ENCODE measurements at regions not wholly inside any gene's neighbourhood (a gene's known extent, or its start where the extent isn't known, plus 50 kb on each side); places are given as distances from the start of the nearest gene placed in this dataset.
"Not testable (repeated sequence)": the region's sequence is repeated elsewhere in the genome, so short reads cannot be mapped to it uniquely, and the experiment has no call there.

DNA sequence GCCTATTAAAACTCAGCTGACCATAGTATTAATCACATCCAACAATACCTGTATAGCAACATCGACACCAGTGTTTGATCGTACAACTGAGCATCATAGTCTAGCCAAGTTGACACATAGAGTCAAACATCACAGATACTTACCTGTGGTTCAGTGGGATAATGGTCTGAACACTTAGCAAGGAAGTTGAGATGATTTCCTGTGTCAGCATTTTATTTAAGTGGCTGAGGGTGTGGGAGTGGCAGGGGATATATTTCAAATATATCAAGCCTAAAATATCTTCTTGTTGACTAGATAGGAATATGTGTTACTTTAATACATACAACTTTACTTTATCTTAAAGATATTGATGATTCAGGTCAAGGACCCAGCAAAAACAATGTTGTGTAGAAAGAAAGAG lies 1038.6 kb downstream of the TSN start:
- no peaks in the 10 kb centered on the region for H3K4me1 ChIP-seq
- no peaks in the 10 kb centered on the region for H3K36me3 ChIP-seq (replicated peaks)
- no peaks in the 10 kb centered on the region for H3K9me3 ChIP-seq
- no peak overlapping the region for H3K4me3 ChIP-seq
- in situ Hi-C loops (cut with MboI; ENCODE audit: low sequenced_read_pairs) = no loop called here
- no peak for DNase-seq (ENCODE audit: low spot score in 2 of 2)
- H3K27me3 ChIP-seq (ENCODE audit: low read depth) = no peaks in the 10 kb centered on the region

DNA sequence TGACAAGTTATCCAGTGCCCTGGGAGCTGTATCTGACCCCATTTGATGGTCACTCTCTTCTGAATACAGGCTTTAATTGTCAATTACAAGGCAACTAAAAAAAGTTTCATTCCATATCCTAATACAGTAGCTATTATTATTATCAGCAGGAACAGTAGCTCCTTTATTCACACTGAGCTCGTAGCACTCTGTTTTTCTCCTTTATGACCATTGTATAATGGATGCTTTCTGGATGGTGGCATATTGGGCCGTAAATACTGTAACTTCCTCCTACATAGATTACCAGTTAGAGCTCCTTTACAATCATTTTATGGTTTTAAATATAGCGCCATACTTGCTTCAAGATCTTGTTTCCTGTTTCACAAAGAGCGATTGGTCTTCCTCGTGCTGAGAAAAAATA lies 1040.3 kb downstream of the TSN start:
- no peaks in the 10 kb centered on the region for H3K4me1 ChIP-seq
- DNase-seq (ENCODE audit: low spot score in 2 of 2) = no peak
- no peaks in the 10 kb centered on the region for H3K27me3 ChIP-seq (ENCODE audit: low read depth)
- no peaks in the 10 kb centered on the region for H3K9me3 ChIP-seq
- no peak overlapping the region for H3K4me3 ChIP-seq
- in situ Hi-C loops (cut with MboI; ENCODE audit: low sequenced_read_pairs) = no loop called here
- no peaks in the 10 kb centered on the region for H3K36me3 ChIP-seq (replicated peaks)

DNA sequence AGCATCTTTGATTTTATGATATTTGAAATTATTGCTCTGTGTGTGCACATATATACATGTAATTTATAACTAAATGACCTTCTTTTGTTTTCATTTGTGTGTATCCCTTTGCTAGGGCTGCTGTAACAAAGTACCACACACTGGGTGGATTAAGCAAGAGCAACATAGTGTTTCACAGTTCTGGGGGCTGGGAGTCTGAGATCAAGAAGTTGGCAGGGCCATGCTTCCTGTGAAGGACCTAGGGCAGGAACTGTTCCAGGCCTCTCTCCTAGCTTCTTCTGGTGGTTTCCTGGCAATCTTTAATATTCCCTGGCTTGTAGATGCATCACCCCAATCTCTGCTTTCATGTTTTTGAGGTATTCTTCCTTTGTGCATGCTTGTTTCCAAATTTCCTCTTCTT lies 1043.9 kb downstream of the TSN start:
- in situ Hi-C loops (cut with MboI; ENCODE audit: low sequenced_read_pairs) = no loop called here
- H3K4me3 ChIP-seq = no peak overlapping the region
- DNase-seq (ENCODE audit: low spot score in 2 of 2) = no peak
- no peaks in the 10 kb centered on the region for H3K27me3 ChIP-seq (ENCODE audit: low read depth)
- H3K36me3 ChIP-seq (replicated peaks) = no peaks in the 10 kb centered on the region
- H3K9me3 ChIP-seq = no peaks in the 10 kb centered on the region
- H3K4me1 ChIP-seq = no peaks in the 10 kb centered on the region

DNA sequence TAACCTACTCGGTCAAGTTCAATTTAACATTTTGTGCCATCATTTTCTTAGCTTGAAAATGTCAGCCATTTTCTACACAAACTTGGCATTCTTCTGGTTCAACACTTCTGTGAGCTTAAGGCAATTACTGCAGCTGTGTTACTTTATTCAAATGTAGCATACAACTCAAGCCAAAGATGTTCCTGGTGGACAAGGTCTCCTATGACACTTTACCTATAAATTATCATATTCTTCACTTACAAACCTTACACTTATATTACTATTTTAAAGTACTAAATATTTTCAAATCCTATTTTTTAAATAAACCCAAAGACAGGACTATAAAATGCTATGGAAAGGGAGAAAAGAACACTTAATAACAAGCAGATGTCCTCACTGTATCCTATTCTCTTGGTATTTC lies 1045.3 kb downstream of the TSN start:
- in situ Hi-C loops (cut with MboI; ENCODE audit: low sequenced_read_pairs) = no loop called here
- no peak overlapping the region for H3K4me3 ChIP-seq
- no peaks in the 10 kb centered on the region for H3K27me3 ChIP-seq (ENCODE audit: low read depth)
- no peak for DNase-seq (ENCODE audit: low spot score in 2 of 2)
- H3K36me3 ChIP-seq (replicated peaks) = no peaks in the 10 kb centered on the region
- no peaks in the 10 kb centered on the region for H3K4me1 ChIP-seq
- H3K9me3 ChIP-seq = no peaks in the 10 kb centered on the region

DNA sequence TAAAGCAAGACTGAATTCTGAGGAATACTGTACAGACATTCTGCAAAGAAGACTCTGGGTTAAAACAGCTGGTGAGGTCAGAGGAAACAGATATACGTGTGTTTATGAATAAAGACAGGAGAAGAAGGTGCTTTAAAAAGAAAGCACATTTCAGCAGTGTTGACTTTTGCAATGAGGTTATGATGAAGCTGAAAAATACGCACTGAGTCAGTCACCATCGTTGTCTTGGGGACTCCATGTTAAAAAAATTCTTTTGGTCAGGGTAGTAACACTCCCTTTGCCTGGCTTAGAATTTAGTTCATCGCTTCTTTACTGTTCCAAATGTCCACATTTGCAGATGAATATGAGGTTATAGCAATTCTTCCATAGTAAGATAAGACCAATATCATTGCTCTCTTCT lies 1049.0 kb downstream of the TSN start:
- Histone ChIP-seq H3K4me1 (no peaks in the 10 kb centered on the region), H3K27me3 (ENCODE audit: low read depth) (no peaks in the 10 kb centered on the region), H3K9me3 (no peaks in the 10 kb centered on the region), H3K4me3 (no peak overlapping the region), H3K36me3 (replicated peaks) (no peaks in the 10 kb centered on the region)
- in situ Hi-C loops (cut with MboI; ENCODE audit: low sequenced_read_pairs) = no loop called here
- DNase-seq (ENCODE audit: low spot score in 2 of 2) = no peak

DNA sequence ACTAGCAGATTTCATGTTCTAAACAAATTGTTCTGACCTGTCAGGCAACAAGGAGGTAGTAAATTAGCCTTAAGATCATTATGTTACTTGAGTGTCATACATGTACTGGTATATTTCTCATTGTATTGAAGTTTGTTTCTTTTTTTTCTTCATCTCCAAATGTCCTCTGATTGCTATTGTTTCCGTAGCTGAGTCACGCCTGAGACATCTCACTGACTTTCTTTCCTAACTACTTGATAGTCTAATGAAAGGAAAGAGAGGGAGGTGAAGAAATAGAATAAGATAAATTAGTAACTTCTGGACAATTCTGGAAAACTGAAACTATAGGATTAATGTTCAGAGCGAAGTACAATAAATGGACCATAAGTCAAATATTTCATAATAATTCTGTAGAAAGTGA lies 1049.9 kb downstream of the TSN start:
- in situ Hi-C loops (cut with MboI; ENCODE audit: low sequenced_read_pairs) = no loop called here
- Histone ChIP-seq H3K36me3 (replicated peaks) (no peaks in the 10 kb centered on the region), H3K4me1 (no peaks in the 10 kb centered on the region), H3K4me3 (no peak overlapping the region), H3K27me3 (ENCODE audit: low read depth) (no peaks in the 10 kb centered on the region), H3K9me3 (no peaks in the 10 kb centered on the region)
- no peak for DNase-seq (ENCODE audit: low spot score in 2 of 2)

DNA sequence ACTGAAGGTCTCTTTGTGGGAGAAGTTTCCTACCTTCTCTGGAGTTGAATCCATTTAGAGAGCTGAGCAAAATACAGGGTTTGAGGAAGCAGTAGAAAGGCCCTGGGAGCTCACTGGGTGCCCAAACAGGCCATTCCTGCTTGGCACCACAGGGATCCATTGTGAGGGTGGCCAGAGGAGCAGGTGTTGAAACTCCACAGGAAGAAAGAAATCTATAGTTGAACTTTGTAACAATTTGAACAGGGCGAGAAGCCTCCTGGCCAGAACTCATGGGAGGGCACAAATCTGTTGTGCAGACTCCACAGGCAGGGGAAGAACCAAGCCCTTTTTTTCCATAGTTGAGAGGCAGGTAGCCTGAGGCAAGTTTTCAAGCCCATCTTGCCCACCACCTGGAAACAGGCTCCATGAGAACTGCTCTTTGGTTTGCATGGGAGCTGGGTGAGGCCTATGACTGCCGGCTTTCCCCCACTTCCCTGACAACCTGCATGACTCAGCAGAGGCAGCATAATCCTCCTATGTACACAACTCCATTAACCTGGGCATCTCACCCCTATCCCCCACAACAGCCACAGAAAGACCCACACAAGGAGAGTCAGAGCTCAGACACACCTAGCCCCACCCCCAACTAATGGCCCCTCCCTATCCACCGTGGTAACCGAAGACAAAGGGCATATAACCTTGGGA lies 1053.0 kb downstream of the TSN start:
- Histone ChIP-seq H3K27me3 (ENCODE audit: low read depth) (no peaks in the 10 kb centered on the region), H3K4me3 (no peak overlapping the region), H3K9me3 (no peaks in the 10 kb centered on the region), H3K36me3 (replicated peaks) (no peaks in the 10 kb centered on the region), H3K4me1 (no peaks in the 10 kb centered on the region)
- DNase-seq (ENCODE audit: low spot score in 2 of 2) = no peak
- in situ Hi-C loops (cut with MboI; ENCODE audit: low sequenced_read_pairs) = no loop called here

DNA sequence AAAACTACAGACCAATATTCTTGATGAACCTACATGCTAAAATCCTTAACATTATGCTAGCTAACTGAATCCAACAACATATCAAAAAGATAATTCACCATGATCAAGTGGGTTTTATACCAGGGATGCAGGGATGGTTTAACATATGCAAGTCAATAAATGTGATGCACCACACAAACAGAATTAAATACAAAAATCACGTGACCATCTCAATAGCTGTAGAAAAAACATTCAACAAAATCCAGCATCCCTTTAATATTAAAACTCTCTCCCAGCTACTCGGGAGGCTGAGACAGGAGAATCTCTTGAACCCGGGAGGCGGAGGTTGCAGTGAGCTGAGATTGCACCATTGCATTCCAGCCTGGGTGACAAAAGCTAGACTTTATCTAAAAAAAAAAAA lies 1056.8 kb downstream of the TSN start:
- in situ Hi-C loops (cut with MboI; ENCODE audit: low sequenced_read_pairs); H3K9me3 ChIP-seq; H3K27me3 ChIP-seq (ENCODE audit: low read depth); H3K4me1 ChIP-seq; H3K36me3 ChIP-seq (replicated peaks); H3K4me3 ChIP-seq; DNase-seq (ENCODE audit: low spot score in 2 of 2): not testable (repeated sequence)

DNA sequence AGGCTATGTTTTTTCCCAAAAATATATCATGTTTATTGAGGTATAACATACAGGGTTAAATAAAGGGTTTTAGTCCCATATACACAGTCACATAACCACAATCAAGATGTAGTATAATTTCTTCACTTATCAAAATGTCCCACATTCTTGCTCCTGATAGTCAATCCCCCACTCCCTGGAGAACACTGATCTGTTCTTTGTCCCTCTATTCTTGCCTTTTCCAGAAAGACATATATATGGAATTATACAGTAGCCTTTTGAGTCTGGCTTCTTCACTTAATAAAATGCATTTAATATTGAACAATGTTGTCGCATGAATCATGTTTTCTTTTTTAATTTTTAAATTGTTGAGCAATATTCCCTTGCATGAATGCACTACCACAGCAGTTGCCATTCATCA lies 1059.7 kb downstream of the TSN start:
- no peak for DNase-seq (ENCODE audit: low spot score in 2 of 2)
- in situ Hi-C loops (cut with MboI; ENCODE audit: low sequenced_read_pairs) = no loop called here
- Histone ChIP-seq H3K27me3 (ENCODE audit: low read depth) (no peaks in the 10 kb centered on the region), H3K36me3 (replicated peaks) (no peaks in the 10 kb centered on the region), H3K4me1 (no peaks in the 10 kb centered on the region), H3K4me3 (no peak overlapping the region), H3K9me3 (no peaks in the 10 kb centered on the region)

DNA sequence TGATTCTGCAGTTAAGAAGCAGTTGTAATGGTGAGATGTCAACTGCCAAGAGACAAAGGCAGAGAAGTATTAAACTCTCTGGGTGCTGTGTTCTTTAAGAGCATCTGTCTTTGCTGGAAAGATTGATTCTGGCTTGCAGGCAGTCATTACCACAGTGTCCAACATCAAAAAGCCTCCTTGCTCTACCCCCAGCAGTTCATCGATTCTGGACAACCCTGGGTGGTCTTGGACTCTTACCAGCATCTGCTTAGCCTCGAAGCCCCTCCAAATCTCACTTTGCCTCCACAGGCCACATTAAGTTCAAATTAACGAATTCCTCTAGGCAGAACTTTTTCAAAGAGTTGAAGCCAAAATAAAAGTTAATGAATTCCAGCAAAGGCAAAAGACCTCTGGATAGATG lies 1061.4 kb downstream of the TSN start:
- peaks cover 10% of the 10 kb centered on the region for H3K4me1 ChIP-seq
- no peak for DNase-seq (ENCODE audit: low spot score in 2 of 2)
- no peaks in the 10 kb centered on the region for H3K36me3 ChIP-seq (replicated peaks)
- in situ Hi-C loops (cut with MboI; ENCODE audit: low sequenced_read_pairs) = no loop called here
- H3K9me3 ChIP-seq = no peaks in the 10 kb centered on the region
- H3K4me3 ChIP-seq = no peak overlapping the region
- H3K27me3 ChIP-seq (ENCODE audit: low read depth) = no peaks in the 10 kb centered on the region

DNA sequence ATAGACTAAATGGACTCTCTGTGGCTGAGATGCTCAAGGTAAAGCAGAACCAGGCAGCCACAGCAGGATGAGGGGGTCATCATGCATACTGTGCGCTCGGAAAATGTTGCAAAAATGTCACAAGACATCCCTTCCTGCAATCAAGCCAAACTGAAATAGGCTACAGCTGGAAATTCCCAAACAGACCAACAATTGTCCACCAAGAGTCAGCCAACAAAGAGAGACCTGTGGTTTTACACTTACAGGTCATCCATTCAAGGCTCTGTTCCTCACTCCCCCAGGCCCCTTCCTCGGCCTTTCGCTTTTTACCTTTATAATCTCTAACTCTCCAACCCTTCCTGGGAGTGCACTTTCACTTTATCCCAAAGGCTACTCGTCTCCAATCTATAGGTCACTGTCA lies 1066.9 kb downstream of the TSN start:
- Histone ChIP-seq H3K27me3 (ENCODE audit: low read depth) (no peaks in the 10 kb centered on the region), H3K9me3 (no peaks in the 10 kb centered on the region), H3K4me3 (no peak overlapping the region), H3K36me3 (replicated peaks) (no peaks in the 10 kb centered on the region), H3K4me1 (peaks cover 12% of the 10 kb centered on the region)
- in situ Hi-C loops (cut with MboI; ENCODE audit: low sequenced_read_pairs) = no loop called here
- no peak for DNase-seq (ENCODE audit: low spot score in 2 of 2)

DNA sequence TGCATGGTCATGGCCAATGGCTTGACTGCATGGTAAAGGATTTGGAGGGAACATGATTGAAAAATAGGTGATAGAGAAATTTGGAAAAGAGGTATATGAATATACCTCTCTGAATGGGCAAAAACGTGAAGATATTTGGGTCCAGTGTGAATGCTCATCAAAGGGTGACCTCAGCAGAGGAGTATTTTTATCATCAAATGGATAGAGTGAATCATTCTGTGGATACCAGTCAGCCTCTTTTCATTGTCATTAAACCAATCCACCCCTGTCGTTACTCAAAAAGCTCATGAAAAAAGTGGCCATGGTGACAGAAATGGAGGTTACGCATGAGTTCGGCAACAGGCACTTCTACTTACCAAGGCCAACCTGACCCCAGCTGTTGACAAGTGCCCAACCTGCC lies 1074.7 kb downstream of the TSN start:
- in situ Hi-C loops (cut with MboI; ENCODE audit: low sequenced_read_pairs) = no loop called here

DNA sequence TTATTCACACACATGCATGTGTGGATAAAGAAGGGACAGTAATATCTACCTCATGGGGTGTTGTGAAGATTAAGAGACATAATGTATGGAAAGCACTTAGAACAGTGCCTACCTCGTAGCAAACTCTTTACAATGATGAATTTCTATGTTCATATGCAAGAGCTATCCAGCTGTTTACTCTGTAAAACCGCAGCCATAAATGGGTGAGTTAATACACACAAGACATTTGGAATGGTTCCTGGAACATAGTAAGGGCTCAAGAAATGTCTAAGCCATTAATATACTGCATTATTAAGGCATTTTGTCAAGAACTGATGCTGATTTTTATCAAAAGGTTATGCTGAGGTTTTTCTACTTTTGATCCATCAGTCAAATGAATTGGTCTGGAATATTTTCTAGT lies 1076.2 kb downstream of the TSN start:
- Histone ChIP-seq H3K4me3 (no peak overlapping the region), H3K36me3 (replicated peaks) (no peaks in the 10 kb centered on the region), H3K9me3 (no peaks in the 10 kb centered on the region), H3K4me1 (no peaks in the 10 kb centered on the region), H3K27me3 (ENCODE audit: low read depth) (no peaks in the 10 kb centered on the region)
- in situ Hi-C loops (cut with MboI; ENCODE audit: low sequenced_read_pairs) = no loop called here
- DNase-seq (ENCODE audit: low spot score in 2 of 2) = no peak

More for the DNA sequence above, 1074.7 kb downstream of the TSN start:
- Histone ChIP-seq H3K36me3 (replicated peaks) (no peaks in the 10 kb centered on the region), H3K9me3 (no peaks in the 10 kb centered on the region), H3K4me3 (no peak overlapping the region), H3K27me3 (ENCODE audit: low read depth) (no peaks in the 10 kb centered on the region), H3K4me1 (no peaks in the 10 kb centered on the region)
- DNase-seq (ENCODE audit: low spot score in 2 of 2) = no peak

DNA sequence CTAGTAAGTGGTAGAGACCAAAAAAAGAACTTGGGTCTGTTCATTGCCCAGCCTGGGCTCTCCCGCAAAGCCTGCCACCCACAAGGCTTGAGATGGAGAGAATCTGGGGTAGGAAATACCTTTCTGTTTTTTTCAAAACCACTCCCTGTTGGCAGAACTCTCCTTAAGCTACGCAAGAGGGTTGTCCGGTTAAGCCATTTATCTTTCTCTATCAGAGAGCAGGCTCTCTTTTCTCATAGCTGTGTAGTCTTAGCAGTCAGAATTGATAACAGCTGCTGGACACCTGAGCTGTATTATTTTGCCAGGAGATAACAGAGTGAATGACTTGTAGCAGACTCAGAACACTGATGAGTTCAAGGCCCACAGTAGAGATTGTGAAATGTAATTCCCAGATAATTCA lies 1088.1 kb downstream of the TSN start:
- no peaks in the 10 kb centered on the region for H3K27me3 ChIP-seq (ENCODE audit: low read depth)
- in situ Hi-C loops (cut with MboI; ENCODE audit: low sequenced_read_pairs) = no loop called here
- H3K9me3 ChIP-seq = no peaks in the 10 kb centered on the region
- no peak for DNase-seq (ENCODE audit: low spot score in 2 of 2)
- H3K4me1 ChIP-seq = no peaks in the 10 kb centered on the region
- H3K4me3 ChIP-seq = no peak overlapping the region
- H3K36me3 ChIP-seq (replicated peaks) = no peaks in the 10 kb centered on the region

DNA sequence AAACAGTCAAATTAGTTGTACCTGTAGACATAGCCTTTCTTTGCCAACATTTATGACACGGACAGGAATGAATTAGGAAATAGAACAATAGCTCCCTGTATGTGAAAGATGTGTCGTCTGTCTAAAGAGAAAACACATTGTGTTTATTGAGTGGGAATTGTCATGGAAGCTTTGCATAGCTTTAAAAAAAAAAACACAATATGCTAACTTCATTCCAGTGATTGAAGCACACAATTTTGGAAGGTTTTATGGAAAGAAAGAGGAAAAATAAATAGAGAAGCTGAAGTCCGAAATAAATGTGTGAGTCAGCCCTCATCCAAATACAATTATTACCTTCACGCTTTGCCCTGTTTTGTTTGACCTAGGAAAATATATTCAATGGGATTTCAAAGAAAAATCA lies 1095.7 kb downstream of the TSN start:
- in situ Hi-C loops (cut with MboI; ENCODE audit: low sequenced_read_pairs) = no loop called here
- Histone ChIP-seq H3K4me1 (no peaks in the 10 kb centered on the region), H3K9me3 (no peaks in the 10 kb centered on the region), H3K36me3 (replicated peaks) (no peaks in the 10 kb centered on the region), H3K4me3 (no peak overlapping the region), H3K27me3 (ENCODE audit: low read depth) (no peaks in the 10 kb centered on the region)
- no peak for DNase-seq (ENCODE audit: low spot score in 2 of 2)

All from HAP-1 (cell line).